ENCODE measurements at regions not wholly inside any gene's neighbourhood (a gene's known extent, or its start where the extent isn't known, plus 50 kb on each side); places are given as distances from the start of the nearest gene placed in this dataset.

DNA sequence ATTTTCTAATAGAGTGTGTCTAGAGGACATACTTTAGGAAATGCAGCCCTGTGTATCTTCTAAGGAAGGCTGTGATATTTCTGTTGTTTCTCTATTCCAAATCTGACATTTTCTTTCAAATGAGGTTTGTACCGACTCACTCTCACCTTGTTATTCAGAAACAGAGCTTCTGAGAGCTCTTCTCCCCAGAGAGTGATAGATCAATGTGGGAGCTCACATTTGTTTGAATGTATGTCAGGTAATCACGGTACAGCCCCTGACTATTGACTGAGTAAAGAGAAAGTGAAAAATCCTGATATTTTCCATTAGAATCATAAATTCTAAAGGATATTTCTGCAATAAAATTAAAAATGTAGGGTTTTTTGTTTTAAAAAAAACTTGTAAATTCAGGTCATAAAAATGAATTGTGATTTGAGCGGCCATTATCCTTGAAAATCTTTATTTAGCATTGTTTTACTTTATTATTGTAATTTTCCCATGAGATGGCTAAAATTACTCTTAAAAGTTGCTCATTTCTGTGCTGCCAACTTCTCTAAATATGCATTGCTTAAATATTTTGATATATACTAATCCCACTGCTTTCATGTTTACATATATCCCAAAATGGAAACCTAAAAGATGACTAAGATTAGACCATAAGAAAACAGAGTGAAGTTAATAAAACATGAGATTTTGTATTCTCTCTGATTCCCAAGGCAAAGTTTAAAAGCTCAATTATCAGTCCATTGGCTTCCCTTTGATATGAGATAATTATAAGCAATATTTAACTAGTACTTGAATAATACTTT is 1226.8 kb upstream of the CITED2 start:
- no peaks in the 10 kb centered on the region for H3K79me2 ChIP-seq (replicated peaks; ENCODE audit: insufficient read depth, low read length)
- no peak overlapping the region for H2AFZ ChIP-seq (ENCODE audit: low read depth, low read length)
- no peaks in the 10 kb centered on the region for H3K9me3 ChIP-seq (ENCODE audit: low read length)
- TF ChIP-seq EZH2 (IDR thresholded peaks at IDR 0.05; ENCODE audit: borderline replicate concordance, insufficient read depth, low read length, poor library complexity, severe bottlenecking): no peak
- no peak for TF ChIP-seq RAD21 (conservative IDR thresholded peaks at IDR 0.05)
- no peak for TF ChIP-seq MXI1 (conservative IDR thresholded peaks at IDR 0.05; ENCODE audit: poor library complexity, severe bottlenecking)
- TF ChIP-seq SMC3 (conservative IDR thresholded peaks at IDR 0.05; ENCODE audit: poor library complexity): no peak
- TF ChIP-seq, protein P1, sequence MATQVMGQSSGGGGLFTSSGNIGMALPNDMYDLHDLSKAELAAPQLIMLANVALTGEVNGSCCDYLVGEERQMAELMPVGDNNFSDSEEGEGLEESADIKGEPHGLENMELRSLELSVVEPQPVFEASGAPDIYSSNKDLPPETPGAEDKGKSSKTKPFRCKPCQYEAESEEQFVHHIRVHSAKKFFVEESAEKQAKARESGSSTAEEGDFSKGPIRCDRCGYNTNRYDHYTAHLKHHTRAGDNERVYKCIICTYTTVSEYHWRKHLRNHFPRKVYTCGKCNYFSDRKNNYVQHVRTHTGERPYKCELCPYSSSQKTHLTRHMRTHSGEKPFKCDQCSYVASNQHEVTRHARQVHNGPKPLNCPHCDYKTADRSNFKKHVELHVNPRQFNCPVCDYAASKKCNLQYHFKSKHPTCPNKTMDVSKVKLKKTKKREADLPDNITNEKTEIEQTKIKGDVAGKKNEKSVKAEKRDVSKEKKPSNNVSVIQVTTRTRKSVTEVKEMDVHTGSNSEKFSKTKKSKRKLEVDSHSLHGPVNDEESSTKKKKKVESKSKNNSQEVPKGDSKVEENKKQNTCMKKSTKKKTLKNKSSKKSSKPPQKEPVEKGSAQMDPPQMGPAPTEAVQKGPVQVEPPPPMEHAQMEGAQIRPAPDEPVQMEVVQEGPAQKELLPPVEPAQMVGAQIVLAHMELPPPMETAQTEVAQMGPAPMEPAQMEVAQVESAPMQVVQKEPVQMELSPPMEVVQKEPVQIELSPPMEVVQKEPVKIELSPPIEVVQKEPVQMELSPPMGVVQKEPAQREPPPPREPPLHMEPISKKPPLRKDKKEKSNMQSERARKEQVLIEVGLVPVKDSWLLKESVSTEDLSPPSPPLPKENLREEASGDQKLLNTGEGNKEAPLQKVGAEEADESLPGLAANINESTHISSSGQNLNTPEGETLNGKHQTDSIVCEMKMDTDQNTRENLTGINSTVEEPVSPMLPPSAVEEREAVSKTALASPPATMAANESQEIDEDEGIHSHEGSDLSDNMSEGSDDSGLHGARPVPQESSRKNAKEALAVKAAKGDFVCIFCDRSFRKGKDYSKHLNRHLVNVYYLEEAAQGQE (IDR thresholded peaks at IDR 0.05; ENCODE audit: borderline replicate concordance): no peak
- TF ChIP-seq, protein P2, sequence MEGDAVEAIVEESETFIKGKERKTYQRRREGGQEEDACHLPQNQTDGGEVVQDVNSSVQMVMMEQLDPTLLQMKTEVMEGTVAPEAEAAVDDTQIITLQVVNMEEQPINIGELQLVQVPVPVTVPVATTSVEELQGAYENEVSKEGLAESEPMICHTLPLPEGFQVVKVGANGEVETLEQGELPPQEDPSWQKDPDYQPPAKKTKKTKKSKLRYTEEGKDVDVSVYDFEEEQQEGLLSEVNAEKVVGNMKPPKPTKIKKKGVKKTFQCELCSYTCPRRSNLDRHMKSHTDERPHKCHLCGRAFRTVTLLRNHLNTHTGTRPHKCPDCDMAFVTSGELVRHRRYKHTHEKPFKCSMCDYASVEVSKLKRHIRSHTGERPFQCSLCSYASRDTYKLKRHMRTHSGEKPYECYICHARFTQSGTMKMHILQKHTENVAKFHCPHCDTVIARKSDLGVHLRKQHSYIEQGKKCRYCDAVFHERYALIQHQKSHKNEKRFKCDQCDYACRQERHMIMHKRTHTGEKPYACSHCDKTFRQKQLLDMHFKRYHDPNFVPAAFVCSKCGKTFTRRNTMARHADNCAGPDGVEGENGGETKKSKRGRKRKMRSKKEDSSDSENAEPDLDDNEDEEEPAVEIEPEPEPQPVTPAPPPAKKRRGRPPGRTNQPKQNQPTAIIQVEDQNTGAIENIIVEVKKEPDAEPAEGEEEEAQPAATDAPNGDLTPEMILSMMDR (IDR thresholded peaks at IDR 0.05; ENCODE audit: poor library complexity, severe bottlenecking): no peak
- peak; percentile 36 for TF ChIP-seq EP300 (conservative IDR thresholded peaks at IDR 0.05; ENCODE audit: poor library complexity, severe bottlenecking)
- TF ChIP-seq POLR2AphosphoS5 (IDR thresholded peaks at IDR 0.05): peak; percentile 41
- TF ChIP-seq TAF1 (IDR thresholded peaks at IDR 0.05; ENCODE audit: low read depth): no peak
- peak overlapping the region; percentile 81 for H3K27ac ChIP-seq (ENCODE audit: low read length)
- no peaks in the 10 kb centered on the region for H3K9me2 ChIP-seq (ENCODE audit: insufficient read depth, low read length)
- H4K20me1 ChIP-seq (ENCODE audit: insufficient read depth): no peaks in the 10 kb centered on the region
- H3K36me3 ChIP-seq (ENCODE audit: insufficient read depth, low read length): no peaks in the 10 kb centered on the region
- no peaks in the 10 kb centered on the region for H3F3A ChIP-seq (ENCODE audit: insufficient read depth, low read length, poor library complexity, severe bottlenecking)
- H3K9ac ChIP-seq (ENCODE audit: low read length): peak overlapping the region; percentile 44
- no peak overlapping the region for H3K4me2 ChIP-seq (ENCODE audit: low read length)
- H3K27me3 ChIP-seq (ENCODE audit: insufficient read depth, low read depth, low read length): no peaks in the 10 kb centered on the region
- H3K4me3 ChIP-seq (ENCODE audit: low read length): peak overlapping the region; percentile 39

GRCh38 chr6:140599916-140600315 is 1225.5 kb upstream of the CITED2 start:
- Histone ChIP-seq H3F3A (ENCODE audit: insufficient read depth, low read length, poor library complexity, severe bottlenecking) (no peaks in the 10 kb centered on the region), H3K27me3 (ENCODE audit: insufficient read depth, low read depth, low read length) (no peaks in the 10 kb centered on the region), H3K4me2 (ENCODE audit: low read length) (no peak overlapping the region), H3K79me2 (replicated peaks; ENCODE audit: insufficient read depth, low read length) (no peaks in the 10 kb centered on the region), H3K4me3 (ENCODE audit: low read length) (no peak overlapping the region), H3K9me3 (ENCODE audit: low read length) (no peaks in the 10 kb centered on the region), H3K27ac (ENCODE audit: low read length) (peak overlapping the region; percentile 81), H3K9ac (ENCODE audit: low read length) (no peak overlapping the region), H3K36me3 (ENCODE audit: insufficient read depth, low read length) (no peaks in the 10 kb centered on the region), H3K9me2 (ENCODE audit: insufficient read depth, low read length) (no peaks in the 10 kb centered on the region), H4K20me1 (ENCODE audit: insufficient read depth) (no peaks in the 10 kb centered on the region), H2AFZ (ENCODE audit: low read depth, low read length) (no peak overlapping the region)
- TF ChIP-seq EZH2 (IDR thresholded peaks at IDR 0.05; ENCODE audit: borderline replicate concordance, insufficient read depth, low read length, poor library complexity, severe bottlenecking) (no peak), POLR2AphosphoS5 (IDR thresholded peaks at IDR 0.05) (no peak), RAD21 (conservative IDR thresholded peaks at IDR 0.05) (no peak), SMC3 (conservative IDR thresholded peaks at IDR 0.05; ENCODE audit: poor library complexity) (no peak)
- TF ChIP-seq, protein P1 (IDR thresholded peaks at IDR 0.05; ENCODE audit: borderline replicate concordance): no peak
- TF ChIP-seq, protein P2 (IDR thresholded peaks at IDR 0.05; ENCODE audit: poor library complexity, severe bottlenecking): no peak

All from neural cell (in vitro differentiated cells).